Effector CD4-positive, alpha-beta T cell (primary cell): ENCODE measurements at regions not wholly inside any gene's neighbourhood (a gene's known extent, or its start where the extent isn't known, plus 50 kb on each side); places are given as distances from the start of the nearest gene placed in this dataset.
"Not testable (repeated sequence)": the region's sequence is repeated elsewhere in the genome, so short reads cannot be mapped to it uniquely, and the experiment has no call there.

Source experiments
- DNase-seq: peaks from one replicate; pipeline ENCODE4 v3.0.0-alpha.2; 2020

DNA sequence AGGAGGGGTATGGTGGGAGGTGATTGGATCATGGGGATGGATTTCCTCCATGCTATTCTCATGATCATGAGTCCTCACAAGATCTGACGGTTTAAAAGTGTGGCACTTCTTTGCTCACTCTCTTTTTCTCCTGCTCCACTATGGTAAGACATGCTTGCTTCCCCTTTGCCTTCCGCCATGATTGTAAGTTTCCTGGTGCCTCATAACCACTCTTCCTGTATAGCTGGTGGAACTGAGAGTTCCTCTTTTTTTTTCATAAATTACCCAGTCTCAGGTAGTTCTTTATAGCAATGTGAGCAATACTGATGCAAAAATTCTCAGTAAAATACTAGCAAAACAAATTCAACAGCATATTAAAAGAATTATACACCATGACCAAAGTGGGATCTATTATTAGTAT, 728.5 kb upstream of the SLC8A1 start:
- no peak for DNase-seq

- no peak for DNase-seq
Observed at GRCh38 chr2:41182961-41183360, 731.1 kb upstream of the SLC8A1 start.

GRCh38 chr2:41187376-41188122, 735.7 kb upstream of the SLC8A1 start:
- DNase-seq = no peak

DNA sequence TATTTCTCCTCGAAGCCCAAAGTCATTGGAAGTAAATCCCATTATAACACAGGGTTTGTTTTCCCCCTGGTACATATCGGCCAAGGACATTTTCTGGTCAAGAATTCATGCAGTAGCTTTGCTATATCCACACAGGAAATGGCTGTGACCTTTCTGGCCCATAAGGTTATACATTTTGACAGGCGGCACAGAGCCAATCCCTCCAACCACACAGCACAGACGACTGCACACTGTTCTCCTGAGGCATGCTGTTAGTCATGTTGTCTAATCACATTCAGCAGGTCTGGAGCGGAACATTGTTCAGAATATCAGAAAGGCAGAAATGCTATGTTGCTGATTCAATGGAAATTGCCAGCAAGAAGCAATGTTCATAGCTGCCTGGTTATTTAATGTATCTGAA, 742.3 kb upstream of the SLC8A1 start:
- DNase-seq = no peak

DNA sequence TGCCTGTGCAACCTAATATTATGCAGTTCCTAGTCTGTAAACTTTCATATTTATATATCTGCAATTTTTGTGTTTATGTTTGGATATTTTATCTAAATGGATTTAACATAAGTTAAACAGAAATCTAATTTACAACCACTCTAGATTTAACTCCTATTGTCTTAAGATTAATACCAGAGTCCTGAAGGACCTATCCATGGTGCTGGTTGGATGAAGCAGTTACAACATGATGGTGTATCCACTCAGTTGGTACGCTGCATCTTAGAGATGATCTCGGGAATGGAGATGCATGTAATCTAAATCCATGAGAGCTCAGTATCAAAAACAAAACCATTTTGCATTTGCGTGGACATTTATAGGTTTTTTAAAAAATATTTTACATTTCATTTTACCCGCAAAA, 745.9 kb upstream of the SLC8A1 start:
- DNase-seq = no peak

GRCh38 chr2:41199334-41199733, 747.4 kb upstream of the SLC8A1 start:
- no peak for DNase-seq

GRCh38 chr2:41204315-41204714, 752.4 kb upstream of the SLC8A1 start:
- DNase-seq = no peak

- no peak for DNase-seq
Observed at GRCh38 chr2:41206004-41206403, 754.1 kb upstream of the SLC8A1 start.

DNA sequence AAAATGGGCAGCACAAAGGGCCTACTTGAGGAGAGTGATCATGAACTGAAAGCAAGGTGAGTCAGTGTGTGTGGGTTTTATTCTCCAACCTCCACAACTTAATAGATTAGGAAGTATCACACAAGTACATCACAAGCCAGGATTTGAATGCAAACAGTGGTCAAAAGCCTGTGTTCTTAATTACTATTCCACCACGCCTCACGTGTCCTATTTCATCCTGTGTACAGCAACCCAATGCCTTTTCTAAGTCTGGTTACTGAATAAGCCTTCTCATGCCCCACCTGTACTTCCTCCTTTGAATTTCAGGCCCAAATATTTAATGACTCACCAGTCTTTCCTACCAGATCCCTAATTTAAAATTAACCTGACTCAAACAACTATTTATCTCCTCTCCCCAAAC, 755.7 kb upstream of the SLC8A1 start:
- no peak for DNase-seq

DNA sequence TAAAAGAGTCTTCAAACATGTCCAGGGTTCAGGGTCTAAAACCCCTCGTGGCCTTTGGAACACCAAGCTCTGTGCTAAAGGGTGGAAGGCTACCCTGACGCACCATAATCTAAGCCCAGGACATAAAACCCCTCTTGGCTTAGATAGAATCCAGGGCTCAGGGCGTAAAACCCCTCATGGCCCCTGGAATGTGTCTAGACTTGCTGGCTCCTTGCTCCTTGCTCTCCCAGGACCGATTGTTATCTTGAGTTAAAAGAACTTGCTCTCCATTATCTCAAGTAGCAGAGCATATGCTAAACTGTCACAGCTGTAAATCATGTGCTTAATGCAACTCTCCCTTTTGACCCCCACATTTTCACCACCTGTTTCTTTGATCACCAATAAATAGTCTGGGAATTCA, 758.1 kb upstream of the SLC8A1 start:
- not testable (repeated sequence) for DNase-seq

DNA sequence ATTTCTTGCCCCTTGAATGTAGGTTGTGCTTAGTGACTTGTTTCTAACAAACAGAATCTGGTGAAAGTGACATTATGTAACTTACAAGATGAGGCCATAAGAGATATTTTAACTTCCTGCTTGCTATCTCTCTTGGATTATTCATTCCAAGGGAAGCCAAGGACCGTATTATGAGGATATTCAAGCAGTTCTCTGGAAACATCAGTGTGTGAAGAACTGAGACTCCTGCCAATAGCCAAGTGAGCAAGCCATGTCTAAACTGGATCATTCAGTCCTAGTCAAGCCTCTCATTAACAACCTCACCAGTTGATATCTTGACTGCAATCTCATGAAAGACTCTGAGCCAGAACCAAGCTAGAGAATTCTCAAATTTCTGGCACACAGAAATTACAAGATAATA, 765.1 kb upstream of the SLC8A1 start:
- DNase-seq = no peak

DNA sequence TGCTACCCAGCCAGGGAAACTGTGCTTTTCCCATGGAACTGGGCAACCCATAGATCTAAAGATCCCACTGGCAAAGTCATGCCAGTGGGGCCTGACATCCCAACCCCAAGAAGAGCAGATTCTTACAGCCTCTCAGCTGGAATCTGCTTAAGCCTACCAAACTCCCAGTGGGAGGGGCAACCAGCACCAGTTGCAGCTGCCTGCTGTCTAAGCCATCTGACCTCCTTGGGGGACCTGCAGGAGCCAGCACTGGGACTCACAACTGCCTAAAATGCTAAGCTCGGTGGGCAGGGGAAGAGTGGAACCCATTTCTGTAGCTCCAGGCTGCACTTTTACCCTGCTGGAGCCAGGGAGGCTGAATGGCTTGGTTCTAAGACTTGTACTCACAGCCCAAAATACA, 770.7 kb upstream of the SLC8A1 start:
- DNase-seq = no peak

DNA sequence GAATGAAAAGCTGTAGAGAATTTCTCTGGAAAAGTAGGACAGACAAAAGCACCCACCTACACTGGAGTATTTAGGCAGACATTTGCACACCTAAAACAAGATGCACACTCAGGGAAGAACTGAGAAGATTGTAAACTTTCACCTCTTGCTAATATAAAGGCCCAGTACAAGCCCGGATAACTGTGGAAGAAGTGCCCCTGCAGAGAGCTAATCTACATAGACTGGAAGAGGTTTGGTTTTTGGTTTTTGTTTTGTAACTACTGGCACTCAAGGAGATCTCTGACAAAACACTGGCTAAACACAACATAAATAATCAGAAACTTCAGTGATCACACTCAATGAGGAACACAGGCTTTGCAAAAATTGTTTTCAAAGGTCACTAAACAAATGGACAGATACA, 782.2 kb upstream of the SLC8A1 start:
- no peak for DNase-seq

- DNase-seq = no peak
Observed at GRCh38 chr2:41241325-41242000, 789.6 kb upstream of the SLC8A1 start.

DNA sequence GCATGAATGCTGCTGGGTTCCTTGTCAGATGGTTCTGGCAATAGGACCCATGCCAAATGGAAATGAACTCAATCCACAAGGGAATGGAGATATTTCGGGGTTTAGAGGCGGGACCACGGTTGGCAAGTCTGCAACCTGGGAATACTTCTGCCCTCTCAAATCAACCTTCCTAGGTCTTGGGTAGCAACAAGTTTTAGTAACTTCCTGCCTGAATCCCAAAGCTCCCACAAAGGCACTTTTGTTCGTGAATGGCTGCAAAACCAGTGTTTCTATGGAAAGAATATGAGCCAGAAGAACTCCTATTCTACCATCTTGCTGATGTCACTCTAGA, 790.1 kb upstream of the SLC8A1 start:
- DNase-seq = no peak

DNA sequence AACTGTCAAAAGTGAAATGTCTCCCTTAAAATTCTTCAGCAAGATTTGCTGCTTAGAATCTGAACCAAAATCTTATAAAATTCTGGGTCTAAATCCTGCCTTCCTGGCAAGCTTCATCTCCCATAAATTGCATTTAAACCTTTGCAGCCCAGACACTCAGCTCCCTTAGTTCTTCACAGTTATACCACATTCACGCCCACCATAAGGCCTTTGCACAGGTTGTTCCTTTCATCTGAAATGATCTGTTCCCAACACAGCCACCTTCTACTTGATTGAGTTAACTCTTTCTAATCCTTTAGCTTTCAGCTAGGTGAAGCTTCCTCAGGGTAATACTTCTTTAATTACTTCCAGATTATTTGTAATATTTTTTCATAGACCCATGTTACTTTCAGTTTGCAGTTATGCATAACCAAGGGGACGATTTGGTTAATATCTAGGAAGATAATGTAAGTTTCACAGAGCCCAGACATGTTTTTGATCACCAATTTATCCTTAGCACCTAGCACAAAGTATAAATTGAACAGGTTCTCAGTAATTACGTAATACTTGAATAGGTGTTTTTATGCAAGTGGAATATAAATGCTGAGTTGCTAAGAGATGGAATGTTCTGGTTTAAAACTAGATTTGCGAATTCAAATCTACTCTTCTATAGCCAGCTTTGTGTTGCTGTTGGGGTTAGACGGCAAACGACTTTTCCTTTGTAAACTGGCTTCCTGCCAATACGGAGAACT, 779.7 kb upstream of the PKDCC start:
- no peak for DNase-seq

- DNase-seq = no peak
Observed at GRCh38 chr2:41283079-41283775, 764.6 kb upstream of the PKDCC start.

DNA sequence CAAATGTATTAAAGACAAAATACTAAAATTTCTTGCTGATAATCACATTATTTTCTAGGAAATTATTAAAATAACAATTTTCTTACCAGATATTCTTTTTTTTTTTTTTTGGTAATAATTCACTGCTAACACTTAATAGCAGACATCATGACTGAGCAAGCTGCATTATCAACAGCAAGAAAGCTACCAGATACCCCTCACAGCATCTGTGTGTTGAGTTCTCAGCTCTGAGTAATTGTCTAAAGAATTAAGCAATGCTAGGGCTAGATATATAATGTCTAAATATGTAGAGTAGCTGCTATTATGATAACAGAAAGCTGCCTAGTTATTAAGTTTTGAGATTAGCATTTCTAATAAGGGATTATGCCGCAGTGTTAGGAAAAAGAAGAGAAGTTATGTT, 754.3 kb upstream of the PKDCC start:
- no peak for DNase-seq

DNA sequence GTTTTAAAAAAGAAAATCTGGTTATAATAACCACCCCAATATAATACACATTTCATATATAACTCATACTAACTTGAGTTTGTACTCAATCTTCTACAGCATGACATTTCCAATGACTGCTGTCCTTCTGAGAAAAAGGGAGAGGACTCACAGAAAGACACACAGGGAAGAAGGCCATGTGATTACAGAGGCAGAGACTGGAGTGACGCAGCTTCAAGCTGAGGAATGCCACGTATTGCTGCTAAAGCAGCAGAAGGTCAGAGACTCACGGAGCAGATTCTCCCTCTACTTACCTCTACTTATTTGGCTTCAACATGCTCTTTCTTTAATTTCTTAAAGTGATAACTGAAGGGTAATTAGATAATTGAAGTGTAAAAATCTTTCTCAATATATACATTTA, 753.5 kb upstream of the PKDCC start:
- no peak for DNase-seq

- no peak for DNase-seq
Observed at GRCh38 chr2:41313082-41313481, 734.7 kb upstream of the PKDCC start.

GRCh38 chr2:41314511-41315070, 733.2 kb upstream of the PKDCC start:
- DNase-seq = no peak

GRCh38 chr2:41319437-41319836, 728.4 kb upstream of the PKDCC start:
- no peak for DNase-seq

- DNase-seq = no peak
Observed at GRCh38 chr2:41320491-41320890, 727.3 kb upstream of the PKDCC start.
